ENCODE measurements at regions not wholly inside any gene's neighbourhood (a gene's known extent, or its start where the extent isn't known, plus 50 kb on each side); places are given as distances from the start of the nearest gene placed in this dataset.

GRCh38 chr3:180325958-180326357, 276.0 kb upstream of the TTC14 start:
- no peak overlapping the region for H3K4me3 Mint-ChIP-seq
- CTCF ChIA-PET, result no interaction called here
- DNase-seq (no peak), ATAC-seq (no peak)
- no peaks in the 10 kb centered on the region for H3K4me1 Mint-ChIP-seq (ENCODE audit: low read depth)
- H3K27ac Mint-ChIP-seq, result no peak overlapping the region
- H3K9me3 Mint-ChIP-seq (ENCODE audit: insufficient read depth), result peaks cover 4% of the 10 kb centered on the region
- H3K27me3 Mint-ChIP-seq (ENCODE audit: low read depth), result no peaks in the 10 kb centered on the region
- POLR2A ChIA-PET, result no interaction called here
- H3K36me3 Mint-ChIP-seq (ENCODE audit: low read depth), result no peaks in the 10 kb centered on the region

GRCh38 chr3:180329187-180329586, 272.8 kb upstream of the TTC14 start:
- no peaks in the 10 kb centered on the region for H3K4me1 Mint-ChIP-seq (ENCODE audit: low read depth)
- H3K9me3 Mint-ChIP-seq (ENCODE audit: insufficient read depth), result peaks cover 11% of the 10 kb centered on the region
- H3K27me3 Mint-ChIP-seq (ENCODE audit: low read depth), result no peaks in the 10 kb centered on the region
- H3K4me3 Mint-ChIP-seq, result no peak overlapping the region
- ChIA-PET POLR2A (no interaction called here), CTCF (no interaction called here)
- no peaks in the 10 kb centered on the region for H3K36me3 Mint-ChIP-seq (ENCODE audit: low read depth)
- DNase-seq (no peak), ATAC-seq (no peak)
- no peak overlapping the region for H3K27ac Mint-ChIP-seq

GRCh38 chr3:180329847-180330246, 272.1 kb upstream of the TTC14 start:
- ChIA-PET POLR2A (no interaction called here), CTCF (no interaction called here)
- Mint-ChIP-seq H3K4me1 (ENCODE audit: low read depth) (no peaks in the 10 kb centered on the region), H3K27ac (no peak overlapping the region), H3K4me3 (no peak overlapping the region), H3K9me3 (ENCODE audit: insufficient read depth) (peaks cover 8% of the 10 kb centered on the region), H3K36me3 (ENCODE audit: low read depth) (no peaks in the 10 kb centered on the region), H3K27me3 (ENCODE audit: low read depth) (no peaks in the 10 kb centered on the region)
- ATAC-seq (no peak), DNase-seq (no peak)

GRCh38 chr3:180330440-180330839, 271.5 kb upstream of the TTC14 start:
- Mint-ChIP-seq H3K27ac (no peak overlapping the region), H3K4me3 (no peak overlapping the region), H3K9me3 (ENCODE audit: insufficient read depth) (peaks cover 8% of the 10 kb centered on the region), H3K36me3 (ENCODE audit: low read depth) (no peaks in the 10 kb centered on the region), H3K4me1 (ENCODE audit: low read depth) (no peaks in the 10 kb centered on the region), H3K27me3 (ENCODE audit: low read depth) (no peaks in the 10 kb centered on the region)
- POLR2A ChIA-PET, result no interaction called here
- ATAC-seq (no peak), DNase-seq (no peak)
- CTCF ChIA-PET, result no interaction called here

GRCh38 chr3:180332608-180333007, 269.4 kb upstream of the TTC14 start:
- ATAC-seq, result no peak
- H3K27me3 Mint-ChIP-seq (ENCODE audit: low read depth), result no peaks in the 10 kb centered on the region
- no peak for DNase-seq
- CTCF ChIA-PET, result no interaction called here
- H3K9me3 Mint-ChIP-seq (ENCODE audit: insufficient read depth), result peaks cover 8% of the 10 kb centered on the region
- POLR2A ChIA-PET, result no interaction called here
- H3K27ac Mint-ChIP-seq, result no peak overlapping the region
- no peaks in the 10 kb centered on the region for H3K4me1 Mint-ChIP-seq (ENCODE audit: low read depth)
- H3K4me3 Mint-ChIP-seq, result no peak overlapping the region
- no peaks in the 10 kb centered on the region for H3K36me3 Mint-ChIP-seq (ENCODE audit: low read depth)

GRCh38 chr3:180335050-180335449, 266.9 kb upstream of the TTC14 start:
- Mint-ChIP-seq H3K4me3 (no peak overlapping the region), H3K4me1 (ENCODE audit: low read depth) (no peaks in the 10 kb centered on the region), H3K36me3 (ENCODE audit: low read depth) (no peaks in the 10 kb centered on the region), H3K9me3 (ENCODE audit: insufficient read depth) (peaks cover 8% of the 10 kb centered on the region), H3K27ac (no peak overlapping the region), H3K27me3 (ENCODE audit: low read depth) (no peaks in the 10 kb centered on the region)
- no peak for ATAC-seq
- ChIA-PET POLR2A (no interaction called here), CTCF (no interaction called here)
- no peak for DNase-seq

GRCh38 chr3:180340395-180340794, 261.6 kb upstream of the TTC14 start:
- DNase-seq, result no peak
- H3K4me3 Mint-ChIP-seq, result no peak overlapping the region
- ChIA-PET POLR2A (no interaction called here), CTCF (no interaction called here)
- no peaks in the 10 kb centered on the region for H3K9me3 Mint-ChIP-seq (ENCODE audit: insufficient read depth)
- ATAC-seq, result no peak
- H3K36me3 Mint-ChIP-seq (ENCODE audit: low read depth), result no peaks in the 10 kb centered on the region
- H3K27ac Mint-ChIP-seq, result no peak overlapping the region
- no peaks in the 10 kb centered on the region for H3K4me1 Mint-ChIP-seq (ENCODE audit: low read depth)
- H3K27me3 Mint-ChIP-seq (ENCODE audit: low read depth), result no peaks in the 10 kb centered on the region

GRCh38 chr3:180341516-180341915, 260.4 kb upstream of the TTC14 start:
- ChIA-PET CTCF (no interaction called here), POLR2A (no interaction called here)
- H3K27me3 Mint-ChIP-seq (ENCODE audit: low read depth), result no peaks in the 10 kb centered on the region
- H3K27ac Mint-ChIP-seq, result no peak overlapping the region
- H3K9me3 Mint-ChIP-seq (ENCODE audit: insufficient read depth), result no peaks in the 10 kb centered on the region
- no peaks in the 10 kb centered on the region for H3K4me1 Mint-ChIP-seq (ENCODE audit: low read depth)
- DNase-seq, result no peak
- no peaks in the 10 kb centered on the region for H3K36me3 Mint-ChIP-seq (ENCODE audit: low read depth)
- no peak overlapping the region for H3K4me3 Mint-ChIP-seq
- ATAC-seq, result no peak

- ChIA-PET CTCF (no interaction called here), POLR2A (no interaction called here)
- H3K27ac Mint-ChIP-seq, result no peak overlapping the region
- no peak overlapping the region for H3K4me3 Mint-ChIP-seq
- H3K36me3 Mint-ChIP-seq (ENCODE audit: low read depth), result no peaks in the 10 kb centered on the region
- ATAC-seq (no peak), DNase-seq (no peak)
- H3K27me3 Mint-ChIP-seq (ENCODE audit: low read depth), result no peaks in the 10 kb centered on the region
- H3K4me1 Mint-ChIP-seq (ENCODE audit: low read depth), result no peaks in the 10 kb centered on the region
- no peaks in the 10 kb centered on the region for H3K9me3 Mint-ChIP-seq (ENCODE audit: insufficient read depth)
These were observed 250.4 kb upstream of the TTC14 start for GRCh38 chr3:180351601-180352000.

GRCh38 chr3:180352261-180352660, 249.7 kb upstream of the TTC14 start:
- ChIA-PET POLR2A (no interaction called here), CTCF (no interaction called here)
- H3K27me3 Mint-ChIP-seq (ENCODE audit: low read depth), result no peaks in the 10 kb centered on the region
- ATAC-seq, result no peak
- H3K36me3 Mint-ChIP-seq (ENCODE audit: low read depth), result no peaks in the 10 kb centered on the region
- H3K9me3 Mint-ChIP-seq (ENCODE audit: insufficient read depth), result no peaks in the 10 kb centered on the region
- H3K4me3 Mint-ChIP-seq, result no peak overlapping the region
- no peak overlapping the region for H3K27ac Mint-ChIP-seq
- DNase-seq, result no peak
- no peaks in the 10 kb centered on the region for H3K4me1 Mint-ChIP-seq (ENCODE audit: low read depth)

GRCh38 chr3:180354214-180354613, 247.7 kb upstream of the TTC14 start:
- POLR2A ChIA-PET, result no interaction called here
- H3K9me3 Mint-ChIP-seq (ENCODE audit: insufficient read depth), result no peaks in the 10 kb centered on the region
- no peak overlapping the region for H3K4me3 Mint-ChIP-seq

GRCh38 chr3:180358179-180358578, 243.8 kb upstream of the TTC14 start:
- no peaks in the 10 kb centered on the region for H3K9me3 Mint-ChIP-seq (ENCODE audit: insufficient read depth)
- ChIA-PET CTCF (no interaction called here), POLR2A (no interaction called here)
- H3K4me1 Mint-ChIP-seq (ENCODE audit: low read depth), result no peaks in the 10 kb centered on the region
- no peak overlapping the region for H3K4me3 Mint-ChIP-seq
- no peak overlapping the region for H3K27ac Mint-ChIP-seq
- no peaks in the 10 kb centered on the region for H3K27me3 Mint-ChIP-seq (ENCODE audit: low read depth)
- no peaks in the 10 kb centered on the region for H3K36me3 Mint-ChIP-seq (ENCODE audit: low read depth)
- DNase-seq (no peak), ATAC-seq (no peak)

More at GRCh38 chr3:180354214-180354613, 247.7 kb upstream of the TTC14 start:
- Mint-ChIP-seq H3K4me1 (ENCODE audit: low read depth) (no peaks in the 10 kb centered on the region), H3K27ac (no peak overlapping the region), H3K36me3 (ENCODE audit: low read depth) (no peaks in the 10 kb centered on the region), H3K27me3 (ENCODE audit: low read depth) (no peaks in the 10 kb centered on the region)
- ATAC-seq (no peak), DNase-seq (no peak)
- CTCF ChIA-PET, result no interaction called here

GRCh38 chr3:180359061-180359952, 242.7 kb upstream of the TTC14 start:
- Mint-ChIP-seq H3K27me3 (ENCODE audit: low read depth) (no peaks in the 10 kb centered on the region), H3K9me3 (ENCODE audit: insufficient read depth) (no peaks in the 10 kb centered on the region), H3K36me3 (ENCODE audit: low read depth) (no peaks in the 10 kb centered on the region), H3K27ac (no peak overlapping the region), H3K4me3 (no peak overlapping the region), H3K4me1 (ENCODE audit: low read depth) (no peaks in the 10 kb centered on the region)
- DNase-seq, result no peak
- no peak for ATAC-seq
- ChIA-PET POLR2A (no interaction called here), CTCF (interaction anchor here (0.8 kb wide), 1 partner anchor 17 kb away, joined by 3 read pairs; no protein-coding TSS in a partner anchor)
